RPMI7951 (cell line): ENCODE measurements at regions not wholly inside any gene's neighbourhood (a gene's known extent, or its start where the extent isn't known, plus 50 kb on each side); places are given as distances from the start of the nearest gene placed in this dataset.

Experiments
- DNase-seq: peaks from one replicate; pipeline ENCODE4 v3.0.0-alpha.2; 2012; ENCODE audit warnings: low read depth

- no peak for DNase-seq
Measured at GRCh38 chr20:59403261-59403961, 103.0 kb downstream of the EDN3 start.

DNA sequence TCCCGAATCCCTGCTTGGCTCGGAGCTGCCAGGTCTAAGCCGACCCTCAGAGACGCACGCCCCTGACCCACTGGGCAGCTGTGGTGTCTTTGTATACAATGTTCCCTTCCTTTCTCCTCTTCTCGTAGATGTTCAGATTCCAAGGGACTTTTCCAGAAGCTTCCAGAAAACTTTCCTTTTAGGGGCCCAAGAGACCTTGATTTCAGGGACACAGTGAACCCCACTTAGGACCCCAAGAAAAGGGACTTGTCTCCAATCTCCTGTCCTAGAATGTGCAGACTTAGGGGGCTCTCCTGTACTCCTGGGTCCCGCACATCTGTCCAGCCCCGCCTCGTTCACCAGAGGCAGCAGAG, 103.5 kb downstream of the EDN3 start:
- no peak for DNase-seq

GRCh38 chr20:59404749-59405148, 104.3 kb downstream of the EDN3 start:
- no peak for DNase-seq

- no peak for DNase-seq
Measured at GRCh38 chr20:59405226-59406200, 105.1 kb downstream of the EDN3 start.

- no peak for DNase-seq
Measured at GRCh38 chr20:59406446-59406845, 106.0 kb downstream of the EDN3 start.

GRCh38 chr20:59411170-59411569, 110.8 kb downstream of the EDN3 start:
- no peak for DNase-seq

DNA sequence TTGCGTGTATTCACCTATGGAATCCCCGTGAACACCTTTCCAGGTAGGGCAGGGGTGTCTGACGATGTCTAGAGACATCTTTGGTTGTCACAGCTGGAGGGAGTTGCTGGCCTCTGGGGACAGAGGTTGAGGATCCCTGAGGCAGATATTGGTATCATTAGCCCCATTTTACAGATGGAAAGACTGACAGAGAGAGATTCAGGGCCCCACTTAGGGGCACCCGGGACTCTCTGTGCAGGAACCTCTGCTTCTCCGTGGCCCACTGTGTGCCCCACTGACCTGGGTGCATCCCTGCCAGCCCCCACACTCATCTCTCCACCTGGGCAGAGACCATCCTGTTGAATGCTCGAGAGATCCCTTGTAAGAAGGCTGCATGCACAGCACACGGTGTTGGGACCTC, 111.2 kb downstream of the EDN3 start:
- DNase-seq, result no peak

DNA sequence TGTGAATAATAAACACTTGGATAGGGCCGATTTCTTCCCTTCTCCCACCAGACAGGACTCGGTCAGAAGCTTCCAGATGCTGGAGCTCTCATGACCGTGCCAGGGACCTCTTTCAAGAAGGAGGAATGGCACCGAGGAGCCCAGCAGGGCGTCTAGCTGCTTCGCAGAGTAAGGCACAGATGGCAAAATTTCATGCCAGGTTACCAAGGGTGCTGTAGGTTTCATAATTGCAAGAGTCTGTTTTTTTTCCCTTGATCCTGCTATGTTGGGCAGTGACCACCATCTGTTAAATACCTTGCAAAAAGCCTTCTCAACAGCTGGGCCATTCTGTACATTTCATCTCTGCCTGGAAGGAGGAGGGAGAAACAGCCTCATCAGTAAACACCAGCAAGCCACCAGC, 111.8 kb downstream of the EDN3 start:
- DNase-seq, result no peak

- DNase-seq, result no peak
Measured at GRCh38 chr20:59412875-59413284, 112.5 kb downstream of the EDN3 start.

- DNase-seq, result no peak
Measured at GRCh38 chr20:59413326-59413865, 113.0 kb downstream of the EDN3 start.

- DNase-seq, result no peak
Measured at GRCh38 chr20:59414936-59415623, 114.7 kb downstream of the EDN3 start.

DNA sequence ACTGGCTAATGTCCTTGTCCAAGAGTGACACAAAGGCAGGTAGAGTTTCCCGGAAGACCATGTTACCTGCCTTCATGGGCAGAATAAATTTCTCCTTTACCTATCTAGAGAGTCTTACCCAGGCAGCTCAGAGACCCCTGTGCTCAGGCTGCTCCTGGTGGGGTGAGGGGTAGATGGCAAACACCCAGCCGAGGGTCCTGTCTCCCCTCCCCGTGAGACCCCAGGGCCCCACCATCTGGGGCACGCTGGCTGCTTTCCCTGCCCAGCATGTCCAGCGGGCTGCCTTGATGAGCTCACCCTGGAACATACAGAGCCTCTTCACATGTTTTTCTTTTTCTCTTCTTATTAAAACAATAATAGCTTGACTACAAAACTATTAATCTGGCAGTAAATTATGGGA, 116.5 kb downstream of the EDN3 start:
- DNase-seq, result no peak

DNA sequence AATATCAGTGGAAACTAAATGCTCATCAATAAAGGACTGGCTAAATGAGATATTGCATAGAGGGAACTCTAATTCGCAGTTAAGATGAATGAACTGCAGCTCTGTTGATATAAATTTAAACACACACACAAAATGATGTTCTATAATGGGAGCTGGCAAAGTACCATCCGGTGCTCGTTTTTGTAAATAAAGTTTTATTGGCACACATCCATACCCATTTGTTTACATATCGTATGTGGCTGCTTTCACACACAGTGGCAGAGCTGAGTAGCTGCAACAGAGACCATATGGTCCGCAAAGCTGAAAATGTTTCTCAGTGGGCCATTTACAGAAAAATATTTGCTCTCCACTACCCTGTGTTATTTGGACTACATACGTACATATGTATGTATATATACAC, 120.7 kb downstream of the EDN3 start:
- DNase-seq, result no peak

DNA sequence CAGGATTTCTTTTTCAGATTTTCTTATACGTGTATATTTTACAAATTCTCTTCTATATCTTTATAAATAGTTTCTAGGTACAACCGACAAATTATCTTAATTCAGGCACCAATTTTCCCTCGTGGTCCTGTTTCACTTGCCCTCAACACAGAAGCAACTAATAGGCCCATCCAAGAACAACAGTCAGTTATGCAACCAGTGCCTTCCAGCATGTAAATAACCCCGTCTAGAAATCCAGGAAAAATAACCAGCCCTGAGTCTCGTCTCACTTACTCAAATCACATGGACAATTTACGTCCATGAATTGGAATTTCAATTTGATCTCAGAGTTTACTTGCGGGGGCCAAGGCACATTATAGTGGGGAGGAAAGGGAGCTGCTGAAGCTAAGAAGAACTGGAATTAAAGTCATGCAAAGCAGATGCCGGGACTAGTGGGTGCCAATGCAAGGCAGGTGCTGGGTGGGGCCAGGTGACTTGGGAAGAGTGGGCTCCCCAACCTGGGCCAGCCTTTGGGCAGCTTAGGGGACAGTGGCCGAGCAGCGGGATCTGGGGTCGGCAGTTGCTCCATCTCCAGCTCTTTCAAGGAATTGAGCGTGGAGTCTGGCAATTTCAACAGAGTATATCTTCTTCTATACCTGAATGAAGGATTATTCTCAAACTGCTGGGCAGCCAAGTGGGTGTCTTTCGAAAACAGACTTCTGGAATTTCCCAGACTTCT, 121.7 kb downstream of the EDN3 start:
- DNase-seq, result no peak

- DNase-seq, result no peak
Measured at GRCh38 chr20:59422872-59423544, 122.6 kb downstream of the EDN3 start.

DNA sequence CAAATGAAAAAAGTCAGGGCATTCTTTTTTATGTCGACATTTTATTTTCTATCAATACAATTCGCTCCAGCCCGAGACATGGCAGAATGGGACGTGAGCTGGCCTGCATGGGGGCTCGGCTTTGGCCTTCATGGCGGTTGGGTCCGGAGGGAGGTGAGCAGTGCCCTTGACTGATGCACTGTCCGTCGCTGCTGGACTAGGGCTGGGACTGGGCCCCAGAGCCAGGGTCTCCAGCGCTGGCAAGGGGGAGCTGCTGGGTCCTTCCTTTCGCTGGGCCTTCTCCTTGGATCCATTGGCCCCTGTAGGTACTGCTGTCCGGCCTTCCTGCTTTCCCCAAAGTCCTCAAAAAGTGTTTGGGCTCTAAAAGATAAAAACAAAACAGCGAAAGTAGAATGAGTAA, 124.6 kb downstream of the EDN3 start:
- DNase-seq, result no peak

- no peak for DNase-seq
Measured at GRCh38 chr20:59425572-59425971, 125.2 kb downstream of the EDN3 start.

GRCh38 chr20:59428006-59428405, 127.6 kb downstream of the EDN3 start:
- DNase-seq, result no peak

DNA sequence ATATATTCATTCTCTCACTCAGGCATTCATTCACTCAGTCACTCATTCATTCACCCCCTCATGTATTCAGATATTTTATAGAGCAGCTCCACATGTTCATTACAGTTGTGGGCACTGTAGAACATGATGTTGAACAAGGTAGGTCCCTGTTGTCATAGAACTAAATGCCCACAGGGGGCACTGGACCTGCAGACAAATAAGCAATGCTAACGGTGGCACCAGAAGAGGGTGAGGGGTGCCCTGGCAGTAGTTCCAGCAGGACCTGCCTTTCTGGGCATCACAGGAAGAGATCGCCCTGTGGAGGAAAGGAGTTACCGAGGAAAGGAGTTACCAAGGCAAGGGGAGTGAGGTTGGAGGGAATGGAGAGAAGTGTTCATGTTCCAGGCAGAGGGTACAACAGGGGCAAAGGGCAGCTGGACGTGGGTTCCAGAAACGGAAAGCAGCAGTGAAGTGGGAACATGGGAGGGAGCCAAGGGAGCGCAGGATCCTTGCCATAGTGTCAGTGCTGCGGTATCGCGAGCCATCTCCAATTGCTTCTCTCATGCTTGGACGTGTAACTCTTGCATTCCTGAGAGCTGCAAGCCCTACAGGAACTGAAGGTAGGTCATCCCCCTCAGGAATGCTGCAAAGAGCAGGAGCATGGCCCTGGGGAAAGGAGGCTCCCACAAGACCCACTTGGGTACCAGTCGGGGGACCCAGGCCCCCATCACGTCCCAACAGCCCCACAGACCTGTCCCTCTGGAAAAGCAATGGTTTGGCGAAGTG, 128.2 kb downstream of the EDN3 start:
- no peak for DNase-seq

GRCh38 chr20:59429396-59429795, 129.0 kb downstream of the EDN3 start:
- peak; percentile 35 for DNase-seq
